ENCODE measurements at regions not wholly inside any gene's neighbourhood (a gene's known extent, or its start where the extent isn't known, plus 50 kb on each side); places are given as distances from the start of the nearest gene placed in this dataset.

DNA sequence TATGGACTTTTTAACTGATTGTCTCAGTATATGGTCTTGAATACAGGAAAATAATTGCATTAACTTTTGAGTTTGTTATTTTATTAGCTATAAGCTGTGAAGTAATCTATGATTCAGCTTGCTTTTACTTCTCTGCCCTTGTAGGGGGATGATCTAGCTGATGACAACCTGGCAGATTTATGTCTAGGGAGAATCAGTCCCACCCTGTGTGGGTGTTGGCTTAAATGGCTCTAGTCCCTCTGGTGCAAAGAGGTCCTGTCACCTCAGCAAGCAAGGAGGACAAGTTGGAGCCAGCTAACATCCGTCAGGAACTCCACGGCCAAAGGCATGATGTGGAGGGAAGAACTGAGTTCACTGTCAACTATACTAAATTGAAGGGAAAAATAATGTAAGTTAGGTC lies 495.3 kb downstream of the BMP2 start:
- intact Hi-C loops (cut with DNase I): no loop called here
- Histone ChIP-seq H3K4me3 (replicated peaks in 1 of 3) (no peak overlapping the region), H3K4me1 (no peaks in the 10 kb centered on the region), H3K27ac (no peak overlapping the region), H3K9me3 (no peaks in the 10 kb centered on the region), H3K36me3 (no peaks in the 10 kb centered on the region), H3K27me3 (no peaks in the 10 kb centered on the region)
- DNase-seq: no peak
- WGBS, 2 donors: 98 to 100% methylated on average over 2 of the region's 2 CpGs
- TF ChIP-seq, protein P1, sequence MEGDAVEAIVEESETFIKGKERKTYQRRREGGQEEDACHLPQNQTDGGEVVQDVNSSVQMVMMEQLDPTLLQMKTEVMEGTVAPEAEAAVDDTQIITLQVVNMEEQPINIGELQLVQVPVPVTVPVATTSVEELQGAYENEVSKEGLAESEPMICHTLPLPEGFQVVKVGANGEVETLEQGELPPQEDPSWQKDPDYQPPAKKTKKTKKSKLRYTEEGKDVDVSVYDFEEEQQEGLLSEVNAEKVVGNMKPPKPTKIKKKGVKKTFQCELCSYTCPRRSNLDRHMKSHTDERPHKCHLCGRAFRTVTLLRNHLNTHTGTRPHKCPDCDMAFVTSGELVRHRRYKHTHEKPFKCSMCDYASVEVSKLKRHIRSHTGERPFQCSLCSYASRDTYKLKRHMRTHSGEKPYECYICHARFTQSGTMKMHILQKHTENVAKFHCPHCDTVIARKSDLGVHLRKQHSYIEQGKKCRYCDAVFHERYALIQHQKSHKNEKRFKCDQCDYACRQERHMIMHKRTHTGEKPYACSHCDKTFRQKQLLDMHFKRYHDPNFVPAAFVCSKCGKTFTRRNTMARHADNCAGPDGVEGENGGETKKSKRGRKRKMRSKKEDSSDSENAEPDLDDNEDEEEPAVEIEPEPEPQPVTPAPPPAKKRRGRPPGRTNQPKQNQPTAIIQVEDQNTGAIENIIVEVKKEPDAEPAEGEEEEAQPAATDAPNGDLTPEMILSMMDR (IDR thresholded peaks at IDR 0.05): no peak
- no peak for TF ChIP-seq POLR2A (IDR thresholded peaks at IDR 0.05)

DNA sequence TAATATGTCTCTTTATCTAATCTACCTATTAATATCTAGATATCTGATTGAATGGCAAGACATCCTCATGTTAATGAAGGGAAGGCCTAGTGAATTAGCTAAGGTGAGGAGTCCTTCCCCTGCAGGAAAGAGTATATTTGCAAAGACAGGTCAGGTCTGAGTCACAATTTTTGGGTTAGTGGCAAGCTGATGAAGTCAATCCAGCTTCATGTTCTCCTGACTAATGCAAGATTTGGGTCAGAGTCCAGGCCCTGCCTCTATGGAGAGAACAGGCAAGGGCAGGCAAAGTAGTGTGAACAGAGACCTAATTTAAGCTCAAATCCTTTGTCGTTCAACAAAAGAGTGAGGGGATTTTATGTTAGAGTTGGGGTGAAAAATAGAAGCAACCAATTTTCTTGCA lies 496.7 kb downstream of the BMP2 start:
- intact Hi-C loops (cut with DNase I): no loop called here
- no peak for DNase-seq
- H3K9me3 ChIP-seq: no peaks in the 10 kb centered on the region
- H3K27ac ChIP-seq: no peak overlapping the region
- no peaks in the 10 kb centered on the region for H3K4me1 ChIP-seq
- no peak overlapping the region for H3K4me3 ChIP-seq (replicated peaks in 1 of 3)
- WGBS, 2 donors: 95 to 96% methylated on average over 1 of the region's 1 CpG
- TF ChIP-seq, protein P1 (IDR thresholded peaks at IDR 0.05): no peak
- TF ChIP-seq POLR2A (IDR thresholded peaks at IDR 0.05): no peak
- no peaks in the 10 kb centered on the region for H3K27me3 ChIP-seq
- no peaks in the 10 kb centered on the region for H3K36me3 ChIP-seq

DNA sequence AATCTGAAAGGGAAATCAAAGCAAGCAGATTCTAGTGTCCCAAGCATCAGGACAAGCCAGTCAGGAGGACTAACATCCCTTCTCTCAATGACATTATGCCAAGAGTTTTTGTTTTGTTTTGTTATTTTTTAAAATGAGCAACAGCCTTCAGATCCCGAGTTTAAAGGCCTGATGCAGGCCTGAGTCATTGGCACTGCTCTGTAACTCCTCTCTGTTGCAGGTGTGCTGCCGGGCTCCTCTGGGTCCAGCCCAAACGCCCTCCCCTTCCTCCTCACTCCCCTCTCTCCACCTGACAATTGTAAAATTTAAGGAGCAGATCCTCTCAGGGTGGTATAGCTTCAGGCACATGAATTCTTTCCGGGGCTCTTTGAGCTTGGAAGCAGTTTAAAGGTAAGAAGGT lies 502.0 kb downstream of the BMP2 start:
- intact Hi-C loops (cut with DNase I): no loop called here
- H3K4me3 ChIP-seq (replicated peaks in 1 of 3): no peak overlapping the region
- 59 to 62% methylated on average over 4 of the region's 4 CpGs for WGBS, 2 donors
- no peak overlapping the region for H3K27ac ChIP-seq
- H3K4me1 ChIP-seq: no peaks in the 10 kb centered on the region
- no peaks in the 10 kb centered on the region for H3K36me3 ChIP-seq
- H3K9me3 ChIP-seq: no peaks in the 10 kb centered on the region
- no peaks in the 10 kb centered on the region for H3K27me3 ChIP-seq
- TF ChIP-seq, protein P1 (IDR thresholded peaks at IDR 0.05): no peak
- no peak for TF ChIP-seq POLR2A (IDR thresholded peaks at IDR 0.05)
- no peak for DNase-seq

DNA sequence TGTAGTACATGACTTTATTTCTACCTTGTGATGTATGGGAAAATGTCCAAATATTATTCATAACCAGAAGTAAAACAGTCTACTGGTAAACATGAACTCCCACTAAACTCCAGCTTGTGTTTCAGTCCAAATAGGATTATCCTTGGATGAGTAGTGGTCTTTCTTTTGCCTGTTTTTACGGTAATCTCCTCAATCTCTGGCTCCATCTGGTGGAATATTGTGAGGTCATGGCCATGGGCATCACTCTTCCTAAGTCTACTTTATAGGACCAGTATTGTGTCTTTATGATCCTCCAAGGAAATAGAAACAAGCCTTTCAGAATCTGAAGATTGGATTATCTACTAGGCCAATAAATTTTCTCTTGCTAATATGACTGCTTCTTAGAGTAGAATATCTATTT lies 505.0 kb downstream of the BMP2 start:
- intact Hi-C loops (cut with DNase I): no loop called here
- TF ChIP-seq, protein P1 (IDR thresholded peaks at IDR 0.05): no peak
- no peaks in the 10 kb centered on the region for H3K27me3 ChIP-seq
- DNase-seq: no peak
- H3K4me1 ChIP-seq: no peaks in the 10 kb centered on the region
- H3K4me3 ChIP-seq (replicated peaks in 1 of 3): no peak overlapping the region
- no peaks in the 10 kb centered on the region for H3K36me3 ChIP-seq
- H3K27ac ChIP-seq: no peak overlapping the region
- H3K9me3 ChIP-seq: no peaks in the 10 kb centered on the region
- WGBS, 2 donors: 46 to 52% methylated on average over 1 of the region's 1 CpG

DNA sequence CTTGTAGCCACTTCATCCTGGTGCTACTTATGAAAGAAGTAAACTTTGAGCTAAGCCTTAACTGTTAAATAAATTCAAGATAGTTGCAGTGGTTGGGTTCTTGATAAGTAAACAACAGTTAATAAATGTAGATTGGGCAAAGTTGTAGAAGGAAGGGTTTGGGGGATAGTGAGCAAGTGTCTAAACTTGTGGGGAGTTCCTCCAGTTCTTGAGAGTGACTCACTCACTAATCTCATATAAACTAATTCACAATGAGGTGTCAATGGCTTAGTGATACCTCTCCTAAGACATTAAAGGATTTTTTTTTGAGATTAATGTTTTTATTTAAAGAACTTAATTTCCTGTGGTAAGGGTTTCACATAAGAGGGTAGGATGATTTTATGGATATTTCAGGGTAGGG lies 507.4 kb downstream of the BMP2 start:
- Histone ChIP-seq H3K27me3 (no peaks in the 10 kb centered on the region), H3K27ac (no peak overlapping the region), H3K4me1 (no peaks in the 10 kb centered on the region), H3K36me3 (no peaks in the 10 kb centered on the region), H3K4me3 (replicated peaks in 1 of 3) (no peak overlapping the region), H3K9me3 (no peaks in the 10 kb centered on the region)
- intact Hi-C loops (cut with DNase I): no loop called here
- no peak for DNase-seq
- no peak for TF ChIP-seq POLR2A (IDR thresholded peaks at IDR 0.05)
- TF ChIP-seq, protein P1 (IDR thresholded peaks at IDR 0.05): no peak
